Stimulated activated CD4-positive, alpha-beta T cell treated with anti-CD3 and anti-CD28 coated beads, Interleukin-12 subunit alpha, Interleukin-12 subunit beta, amount 100 ng/mL, for 4 hours (primary cell): ENCODE measurements at regions not wholly inside any gene's neighbourhood (a gene's known extent, or its start where the extent isn't known, plus 50 kb on each side); places are given as distances from the start of the nearest gene placed in this dataset.
"Not testable (repeated sequence)": the region's sequence is repeated elsewhere in the genome, so short reads cannot be mapped to it uniquely, and the experiment has no call there.

Source experiments
- DNase-seq: peaks from one replicate; pipeline ENCODE4 v3.0.0-alpha.2; 2020

- no peak for DNase-seq
Measured at GRCh38 chr4:78660559-78660958, 109.0 kb downstream of the ANXA3 start.

GRCh38 chr4:78661086-78661690, 109.6 kb downstream of the ANXA3 start:
- DNase-seq, result no peak

GRCh38 chr4:78661921-78662521, 110.5 kb downstream of the ANXA3 start:
- DNase-seq, result no peak

- DNase-seq, result no peak
Measured at GRCh38 chr4:78662658-78663057, 111.1 kb downstream of the ANXA3 start.

- not testable (repeated sequence) for DNase-seq
Measured at GRCh38 chr4:78664296-78664695, 111.9 kb upstream of the BMP2K start.

- DNase-seq, result no peak
Measured at GRCh38 chr4:78665216-78665770, 110.9 kb upstream of the BMP2K start.

- DNase-seq, result no peak
Measured at GRCh38 chr4:78666830-78667258, 109.3 kb upstream of the BMP2K start.

- no peak for DNase-seq
Measured at GRCh38 chr4:78667325-78667724, 108.8 kb upstream of the BMP2K start.

- DNase-seq, result no peak
Measured at GRCh38 chr4:78667764-78668163, 108.4 kb upstream of the BMP2K start.

- DNase-seq, result no peak
Measured at GRCh38 chr4:78669453-78669852, 106.7 kb upstream of the BMP2K start.

- no peak for DNase-seq
Measured at GRCh38 chr4:78671903-78672815, 104.0 kb upstream of the BMP2K start.

GRCh38 chr4:78673337-78673736, 102.8 kb upstream of the BMP2K start:
- DNase-seq, result no peak

GRCh38 chr4:78675325-78675724, 100.8 kb upstream of the BMP2K start:
- DNase-seq, result no peak

GRCh38 chr4:78682070-78682469, 94.1 kb upstream of the BMP2K start:
- DNase-seq, result no peak

- no peak for DNase-seq
Measured at GRCh38 chr4:78683352-78683751, 92.8 kb upstream of the BMP2K start.

GRCh38 chr4:78684325-78685079, 91.6 kb upstream of the BMP2K start:
- DNase-seq, result no peak

GRCh38 chr4:78687818-78688217, 88.3 kb upstream of the BMP2K start:
- no peak for DNase-seq

GRCh38 chr4:78688366-78688765, 87.8 kb upstream of the BMP2K start:
- no peak for DNase-seq

- DNase-seq, result no peak
Measured at GRCh38 chr4:78689261-78689660, 86.9 kb upstream of the BMP2K start.

- DNase-seq, result no peak
Measured at GRCh38 chr4:78689700-78690323, 86.3 kb upstream of the BMP2K start.

- no peak for DNase-seq
Measured at GRCh38 chr4:78691334-78691754, 84.8 kb upstream of the BMP2K start.
